Activated CD4-positive, alpha-beta T cell treated with anti-CD3 and anti-CD28 coated beads, Interleukin-2, amount 50 U/mL, for 16 hours (primary cell): ENCODE measurements at regions not wholly inside any gene's neighbourhood (a gene's known extent, or its start where the extent isn't known, plus 50 kb on each side); places are given as distances from the start of the nearest gene placed in this dataset.

Source experiments
- DNase-seq: peaks from one replicate; pipeline ENCODE4 v3.0.0-alpha.2; 2020

- no peak for DNase-seq
These were observed 233.6 kb downstream of the BCL11B start for GRCh38 chr14:99038431-99038820.

- DNase-seq, result no peak
These were observed 232.5 kb downstream of the BCL11B start for GRCh38 chr14:99039331-99040041.

GRCh38 chr14:99040052-99040451, 231.9 kb downstream of the BCL11B start:
- no peak for DNase-seq

GRCh38 chr14:99040711-99041110, 231.3 kb downstream of the BCL11B start:
- DNase-seq, result no peak

- DNase-seq, result no peak
These were observed 230.7 kb downstream of the BCL11B start for GRCh38 chr14:99041141-99041819.

GRCh38 chr14:99041820-99042174, 230.2 kb downstream of the BCL11B start:
- DNase-seq, result no peak

GRCh38 chr14:99042381-99043266, 229.4 kb downstream of the BCL11B start:
- DNase-seq, result no peak

- no peak for DNase-seq
These were observed 228.8 kb downstream of the BCL11B start for GRCh38 chr14:99043267-99043615.

- DNase-seq, result no peak
These were observed 228.2 kb downstream of the BCL11B start for GRCh38 chr14:99043756-99044155.

- no peak for DNase-seq
These were observed 224.5 kb downstream of the BCL11B start for GRCh38 chr14:99047441-99048031.

GRCh38 chr14:99050309-99050708, 221.7 kb downstream of the BCL11B start:
- no peak for DNase-seq

- no peak for DNase-seq
These were observed 219.5 kb downstream of the BCL11B start for GRCh38 chr14:99052467-99052866.

GRCh38 chr14:99055019-99055418, 217.0 kb downstream of the BCL11B start:
- no peak for DNase-seq

GRCh38 chr14:99055816-99056215, 216.2 kb downstream of the BCL11B start:
- peak; percentile 53 for DNase-seq

- DNase-seq, result no peak
These were observed 214.4 kb downstream of the BCL11B start for GRCh38 chr14:99057576-99058083.

- no peak for DNase-seq
These were observed 213.5 kb downstream of the BCL11B start for GRCh38 chr14:99058542-99058941.

- no peak for DNase-seq
These were observed 209.8 kb downstream of the BCL11B start for GRCh38 chr14:99062216-99062615.

- no peak for DNase-seq
These were observed 209.1 kb downstream of the BCL11B start for GRCh38 chr14:99062772-99063418.

GRCh38 chr14:99063620-99064225, 208.3 kb downstream of the BCL11B start:
- no peak for DNase-seq

GRCh38 chr14:99064262-99064954, 207.6 kb downstream of the BCL11B start:
- no peak for DNase-seq

GRCh38 chr14:99065551-99065950, 206.4 kb downstream of the BCL11B start:
- DNase-seq, result no peak

- DNase-seq, result no peak
These were observed 205.6 kb downstream of the BCL11B start for GRCh38 chr14:99066378-99066777.
